Neural cell (in vitro differentiated cells): ENCODE measurements at regions not wholly inside any gene's neighbourhood (a gene's known extent, or its start where the extent isn't known, plus 50 kb on each side); places are given as distances from the start of the nearest gene placed in this dataset.

Experiments used
- H2AFZ ChIP-seq: fragments of 200-600, 300-800 bp; sonication (generic), shearing (Covaris generic); 2 replicates; pipeline ENCODE4 v1.6.0; 2014; ENCODE audit warnings: low read depth, mild to moderate bottlenecking, antibody characterized with exemption, low read length, moderate library complexity
- H3F3A ChIP-seq: fragments of 200-600 bp; shearing (Covaris generic); 2 replicates; pipeline ENCODE4 v1.6.1; 2016; ENCODE audit warnings: mild to moderate bottlenecking, moderate library complexity, mixed read lengths, antibody characterized with exemption, low read length; ENCODE audit not compliant: insufficient read depth, poor library complexity, severe bottlenecking
- H3K27ac ChIP-seq: fragments of 200-600, 300-800 bp; sonication (generic), shearing (Covaris generic); 2 replicates; pipeline ENCODE4 v1.5.1; 2014; ENCODE audit warnings: mild to moderate bottlenecking, low read length, moderate library complexity
- H3K27me3 ChIP-seq: fragments of 300-800, 200-600 bp; sonication (generic), shearing (Covaris generic); 2 replicates; pipeline ENCODE4 v1.6.0; 2014; ENCODE audit warnings: mild to moderate bottlenecking, low read depth, low read length, moderate library complexity; ENCODE audit not compliant: insufficient read depth
- H3K36me3 ChIP-seq: fragments of 300-800, 200-600 bp; sonication (generic), shearing (Covaris generic); 2 replicates; pipeline ENCODE4 v1.5.1; 2014; ENCODE audit warnings: mild to moderate bottlenecking, antibody characterized with exemption, low read length, moderate library complexity; ENCODE audit not compliant: insufficient read depth
- H3K4me2 ChIP-seq: fragments of 300-800, 200-600 bp; sonication (generic), shearing (Covaris generic); 2 replicates; pipeline ENCODE4 v1.6.0; 2014; ENCODE audit warnings: mild to moderate bottlenecking, low read length
- H3K4me3 ChIP-seq: fragments of 300-800, 200-600 bp; sonication (generic), shearing (Covaris generic); 2 replicates; pipeline ENCODE4 v1.5.1; 2014; ENCODE audit warnings: mild to moderate bottlenecking, low read length, moderate library complexity
- H3K79me2 ChIP-seq: fragments of 200-600 bp; shearing (Covaris generic); replicated peaks from 2 replicates; pipeline ENCODE4 v1.6.0; 2014; ENCODE audit warnings: mild to moderate bottlenecking, low read length, moderate library complexity; ENCODE audit not compliant: insufficient read depth
- H3K9ac ChIP-seq: fragments of 300-800, 200-600 bp; sonication (generic), shearing (Covaris generic); 2 replicates; pipeline ENCODE4 v1.6.1; 2016; ENCODE audit warnings: mild to moderate bottlenecking, low read length, mixed read lengths
- H3K9me2 ChIP-seq: fragments of 200-600 bp; shearing (Covaris generic); 2 replicates; pipeline ENCODE4 v1.6.1; 2016; ENCODE audit warnings: mild to moderate bottlenecking, low read length, mixed read lengths; ENCODE audit not compliant: insufficient read depth
- H3K9me3 ChIP-seq: fragments of 200-600, 300-800 bp; sonication (generic), shearing (Covaris generic); 2 replicates; pipeline ENCODE4 v1.6.1; 2016; ENCODE audit warnings: mild to moderate bottlenecking, mixed run types, low read length, moderate library complexity, mixed read lengths
- H4K20me1 ChIP-seq: fragments of 200-600 bp; shearing (Covaris generic); 2 replicates; pipeline ENCODE4 v1.6.1; 2016; ENCODE audit warnings: mild to moderate bottlenecking, mixed run types; ENCODE audit not compliant: insufficient read depth
- EP300 ChIP-seq: fragments of 450-650 bp; conservative IDR thresholded peaks from 2 replicates; pipeline ENCODE4 v1.6.1; 2014; ENCODE audit warnings: antibody characterized with exemption, mild to moderate bottlenecking, moderate library complexity; ENCODE audit not compliant: poor library complexity, severe bottlenecking
- EZH2 ChIP-seq: fragments of 200-600, 300-800 bp; shearing (Covaris generic), sonication (generic); IDR thresholded peaks from 2 replicates; pipeline ENCODE4 v1.6.1; 2014; ENCODE audit warnings: antibody characterized with exemption, low read length, borderline replicate concordance, mild to moderate bottlenecking; ENCODE audit not compliant: insufficient read depth, poor library complexity, severe bottlenecking
- MXI1 ChIP-seq: fragments of 450-650 bp; conservative IDR thresholded peaks from 2 replicates; pipeline ENCODE4 v1.6.1; 2014; ENCODE audit warnings: antibody characterized with exemption, mild to moderate bottlenecking; ENCODE audit not compliant: poor library complexity, severe bottlenecking
- POLR2AphosphoS5 ChIP-seq: IDR thresholded peaks from 2 replicates; pipeline ENCODE4 v1.6.1; 2012
- RAD21 ChIP-seq: fragments of 450-650 bp; conservative IDR thresholded peaks from 2 replicates; pipeline ENCODE4 v1.6.1; 2014; ENCODE audit warnings: antibody characterized with exemption, mild to moderate bottlenecking, moderate library complexity
- REST ChIP-seq: IDR thresholded peaks from 2 replicates; pipeline ENCODE4 v1.6.1; 2012; ENCODE audit warnings: borderline replicate concordance
- SMC3 ChIP-seq: fragments of 450-650 bp; conservative IDR thresholded peaks from 2 replicates; pipeline ENCODE4 v1.6.1; 2014; ENCODE audit warnings: antibody characterized with exemption, mild to moderate bottlenecking, moderate library complexity; ENCODE audit not compliant: poor library complexity
- TAF1 ChIP-seq: IDR thresholded peaks from 2 replicates; pipeline ENCODE4 v1.6.1; 2012; ENCODE audit warnings: low read depth
- TF ChIP-seq, protein P1 (sequence below): fragments of 450-650 bp; IDR thresholded peaks from 2 replicates; pipeline ENCODE4 v1.5.1; 2014; ENCODE audit warnings: antibody characterized with exemption, mild to moderate bottlenecking, moderate library complexity; ENCODE audit not compliant: poor library complexity, severe bottlenecking

GRCh38 chr10:64275774-64276173, 754.6 kb downstream of the REEP3 start:
- Histone ChIP-seq H3K27me3 (no peaks in the 10 kb centered on the region), H3F3A (no peaks in the 10 kb centered on the region), H3K9me2 (no peaks in the 10 kb centered on the region), H3K4me2 (no peak overlapping the region), H3K79me2 (no peaks in the 10 kb centered on the region), H3K9me3 (no peaks in the 10 kb centered on the region), H4K20me1 (no peaks in the 10 kb centered on the region), H3K36me3 (no peaks in the 10 kb centered on the region), H2AFZ (no peak overlapping the region), H3K9ac (no peak overlapping the region), H3K27ac (no peak overlapping the region), H3K4me3 (no peak overlapping the region)
- TF ChIP-seq, protein P1, sequence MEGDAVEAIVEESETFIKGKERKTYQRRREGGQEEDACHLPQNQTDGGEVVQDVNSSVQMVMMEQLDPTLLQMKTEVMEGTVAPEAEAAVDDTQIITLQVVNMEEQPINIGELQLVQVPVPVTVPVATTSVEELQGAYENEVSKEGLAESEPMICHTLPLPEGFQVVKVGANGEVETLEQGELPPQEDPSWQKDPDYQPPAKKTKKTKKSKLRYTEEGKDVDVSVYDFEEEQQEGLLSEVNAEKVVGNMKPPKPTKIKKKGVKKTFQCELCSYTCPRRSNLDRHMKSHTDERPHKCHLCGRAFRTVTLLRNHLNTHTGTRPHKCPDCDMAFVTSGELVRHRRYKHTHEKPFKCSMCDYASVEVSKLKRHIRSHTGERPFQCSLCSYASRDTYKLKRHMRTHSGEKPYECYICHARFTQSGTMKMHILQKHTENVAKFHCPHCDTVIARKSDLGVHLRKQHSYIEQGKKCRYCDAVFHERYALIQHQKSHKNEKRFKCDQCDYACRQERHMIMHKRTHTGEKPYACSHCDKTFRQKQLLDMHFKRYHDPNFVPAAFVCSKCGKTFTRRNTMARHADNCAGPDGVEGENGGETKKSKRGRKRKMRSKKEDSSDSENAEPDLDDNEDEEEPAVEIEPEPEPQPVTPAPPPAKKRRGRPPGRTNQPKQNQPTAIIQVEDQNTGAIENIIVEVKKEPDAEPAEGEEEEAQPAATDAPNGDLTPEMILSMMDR, result no peak
- TF ChIP-seq TAF1, result no peak
- TF ChIP-seq RAD21, result no peak
- no peak for TF ChIP-seq EZH2
- no peak for TF ChIP-seq REST
- no peak for TF ChIP-seq MXI1
- no peak for TF ChIP-seq POLR2AphosphoS5
- TF ChIP-seq EP300, result no peak
- no peak for TF ChIP-seq SMC3

DNA sequence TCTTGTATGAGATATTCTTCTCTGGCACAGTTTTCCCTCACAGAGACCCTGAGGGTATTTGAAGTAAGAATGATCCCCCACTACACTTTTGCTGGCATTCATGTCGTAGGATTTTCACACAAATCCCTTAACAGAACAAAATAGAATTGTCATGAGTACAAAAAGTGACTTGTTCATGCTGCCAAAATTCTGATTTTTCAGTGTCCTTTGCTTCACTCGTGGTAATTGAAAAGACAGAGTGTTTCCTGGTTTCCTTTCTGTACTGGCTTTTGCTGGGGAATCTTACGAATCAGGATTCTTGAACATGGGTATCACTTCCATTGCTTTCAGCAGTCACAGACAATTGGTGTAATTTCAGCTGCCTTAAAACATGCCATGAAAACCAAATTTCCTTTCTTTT, 756.3 kb downstream of the REEP3 start:
- H3K36me3 ChIP-seq, result no peaks in the 10 kb centered on the region
- no peaks in the 10 kb centered on the region for H4K20me1 ChIP-seq
- H3K9me3 ChIP-seq, result no peaks in the 10 kb centered on the region
- H3K9me2 ChIP-seq, result no peaks in the 10 kb centered on the region
- H3K4me3 ChIP-seq, result no peak overlapping the region
- H3K27ac ChIP-seq, result no peak overlapping the region
- no peak overlapping the region for H3K4me2 ChIP-seq
- H3K9ac ChIP-seq, result no peak overlapping the region
- H3K79me2 ChIP-seq, result no peaks in the 10 kb centered on the region
- TF ChIP-seq, protein P1, result no peak
- TF ChIP-seq REST, result no peak
- TF ChIP-seq TAF1, result no peak
- no peak for TF ChIP-seq POLR2AphosphoS5
- TF ChIP-seq EP300, result no peak
- TF ChIP-seq RAD21, result no peak
- no peak for TF ChIP-seq SMC3
- no peak for TF ChIP-seq MXI1
- no peak for TF ChIP-seq EZH2
- no peaks in the 10 kb centered on the region for H3F3A ChIP-seq
- H2AFZ ChIP-seq, result no peak overlapping the region
- no peaks in the 10 kb centered on the region for H3K27me3 ChIP-seq
